GM12865 (cell line): ENCODE measurements at regions not wholly inside any gene's neighbourhood (a gene's known extent, or its start where the extent isn't known, plus 50 kb on each side); places are given as distances from the start of the nearest gene placed in this dataset.
"Not testable (repeated sequence)": the region's sequence is repeated elsewhere in the genome, so short reads cannot be mapped to it uniquely, and the experiment has no call there.

Source experiments
- DNase-seq: peaks from one replicate; pipeline ENCODE4 v3.0.0; 2010; ENCODE audit warnings: low read depth
- H3K4me3 ChIP-seq: 2 replicates; pipeline ENCODE4 v1.5.1; 2011; ENCODE audit warnings: mild to moderate bottlenecking, low read depth, low read length, control low read depth
- TF ChIP-seq, protein P1 (sequence below): IDR thresholded peaks from 2 replicates; pipeline ENCODE4 v1.5.1; 2011; ENCODE audit warnings: low read length, control low read depth, low read depth, inconsistent platforms; ENCODE audit not compliant: insufficient read depth; ENCODE audit errors: missing control alignments

DNA sequence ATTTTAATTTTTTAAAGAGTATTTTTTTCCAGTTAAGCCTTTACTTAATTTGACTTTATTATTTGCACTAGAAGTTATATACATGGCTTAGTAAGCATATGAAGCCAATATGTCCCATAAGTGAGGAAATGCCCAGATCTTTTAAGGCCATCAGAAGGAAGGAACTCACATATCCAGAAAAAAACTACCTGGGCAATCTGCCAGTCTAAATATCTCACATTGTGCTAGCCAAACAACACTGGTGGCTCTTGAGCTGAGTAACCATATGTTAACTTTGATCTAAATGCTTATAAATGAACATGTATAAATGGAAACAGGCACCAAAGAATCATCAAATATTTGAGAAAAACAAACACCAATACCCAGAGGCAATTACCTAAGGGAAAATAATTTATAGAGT lies 138.6 kb upstream of the APOOL start:
- DNase-seq: no peak

DNA sequence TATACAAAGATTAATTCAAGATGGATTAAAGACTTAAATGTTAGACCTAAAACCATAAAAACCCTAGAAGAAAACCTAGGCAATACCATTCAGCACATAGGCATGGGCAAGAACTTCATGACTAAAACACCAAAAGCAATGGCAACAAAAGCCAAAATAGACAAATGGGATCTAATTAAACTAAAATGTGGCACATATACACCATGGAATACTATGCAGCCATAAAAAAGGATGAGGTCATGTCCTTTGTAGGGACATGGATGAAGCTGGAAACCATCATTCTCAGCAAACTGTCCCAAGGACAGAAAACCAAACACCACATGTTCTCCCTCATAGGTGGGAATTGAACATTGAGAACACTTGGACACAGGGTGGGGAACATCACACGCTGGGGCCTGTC lies 133.4 kb upstream of the APOOL start:
- not testable (repeated sequence) for H3K4me3 ChIP-seq, DNase-seq

More for the DNA sequence above, 138.6 kb upstream of the APOOL start:
- TF ChIP-seq, protein P1, sequence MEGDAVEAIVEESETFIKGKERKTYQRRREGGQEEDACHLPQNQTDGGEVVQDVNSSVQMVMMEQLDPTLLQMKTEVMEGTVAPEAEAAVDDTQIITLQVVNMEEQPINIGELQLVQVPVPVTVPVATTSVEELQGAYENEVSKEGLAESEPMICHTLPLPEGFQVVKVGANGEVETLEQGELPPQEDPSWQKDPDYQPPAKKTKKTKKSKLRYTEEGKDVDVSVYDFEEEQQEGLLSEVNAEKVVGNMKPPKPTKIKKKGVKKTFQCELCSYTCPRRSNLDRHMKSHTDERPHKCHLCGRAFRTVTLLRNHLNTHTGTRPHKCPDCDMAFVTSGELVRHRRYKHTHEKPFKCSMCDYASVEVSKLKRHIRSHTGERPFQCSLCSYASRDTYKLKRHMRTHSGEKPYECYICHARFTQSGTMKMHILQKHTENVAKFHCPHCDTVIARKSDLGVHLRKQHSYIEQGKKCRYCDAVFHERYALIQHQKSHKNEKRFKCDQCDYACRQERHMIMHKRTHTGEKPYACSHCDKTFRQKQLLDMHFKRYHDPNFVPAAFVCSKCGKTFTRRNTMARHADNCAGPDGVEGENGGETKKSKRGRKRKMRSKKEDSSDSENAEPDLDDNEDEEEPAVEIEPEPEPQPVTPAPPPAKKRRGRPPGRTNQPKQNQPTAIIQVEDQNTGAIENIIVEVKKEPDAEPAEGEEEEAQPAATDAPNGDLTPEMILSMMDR: no peak
- H3K4me3 ChIP-seq: no peak overlapping the region

DNA sequence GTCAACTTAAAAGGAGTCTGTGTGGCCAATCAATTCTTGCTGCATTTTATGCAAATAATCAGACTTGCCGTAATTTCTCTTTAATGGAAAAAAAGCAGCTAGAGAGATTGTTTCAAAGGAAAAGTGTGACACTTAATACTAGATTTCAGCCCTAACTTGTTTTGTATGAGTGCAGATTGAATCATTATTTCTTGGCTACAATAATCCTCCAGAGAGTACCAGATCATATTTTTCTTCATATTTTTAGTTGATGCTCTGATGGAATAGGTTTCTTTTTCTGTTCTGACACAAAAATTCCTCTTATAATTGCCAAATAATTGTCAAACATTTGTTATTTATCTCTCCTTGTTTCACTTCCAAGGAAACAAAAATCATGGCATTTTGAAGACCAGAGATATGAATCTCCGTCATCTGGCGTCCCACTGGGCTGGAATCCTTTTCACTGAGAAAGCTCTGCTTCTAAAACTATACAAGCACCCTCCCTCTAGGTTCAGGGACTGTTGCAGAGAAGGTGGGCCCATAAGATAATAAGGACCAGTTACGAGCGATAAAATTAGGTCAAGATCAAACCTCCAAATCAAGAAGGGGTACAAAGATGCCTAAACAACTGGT lies 131.4 kb upstream of the APOOL start:
- not testable (repeated sequence) for H3K4me3 ChIP-seq, DNase-seq

DNA sequence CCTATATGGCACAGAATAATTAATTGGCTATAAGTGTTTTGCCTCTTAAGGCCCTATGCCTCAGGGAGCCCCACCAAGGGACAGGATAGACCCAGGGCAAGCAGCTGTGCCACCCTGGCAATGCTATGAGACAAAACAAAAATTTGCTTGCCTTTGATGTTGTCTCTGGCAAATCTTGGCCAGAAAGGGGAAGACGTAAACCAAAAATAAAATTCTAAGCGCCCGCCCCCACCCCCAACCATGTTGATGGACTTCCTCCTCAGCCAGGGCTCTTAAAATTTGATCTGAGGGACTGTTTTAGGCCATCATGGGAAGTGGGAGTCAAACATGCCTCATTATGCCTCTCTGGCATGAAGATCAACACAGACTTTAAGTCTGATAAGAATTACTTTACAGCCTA lies 130.5 kb upstream of the APOOL start:
- no peak for DNase-seq
- no peak overlapping the region for H3K4me3 ChIP-seq
- TF ChIP-seq, protein P1: no peak

DNA sequence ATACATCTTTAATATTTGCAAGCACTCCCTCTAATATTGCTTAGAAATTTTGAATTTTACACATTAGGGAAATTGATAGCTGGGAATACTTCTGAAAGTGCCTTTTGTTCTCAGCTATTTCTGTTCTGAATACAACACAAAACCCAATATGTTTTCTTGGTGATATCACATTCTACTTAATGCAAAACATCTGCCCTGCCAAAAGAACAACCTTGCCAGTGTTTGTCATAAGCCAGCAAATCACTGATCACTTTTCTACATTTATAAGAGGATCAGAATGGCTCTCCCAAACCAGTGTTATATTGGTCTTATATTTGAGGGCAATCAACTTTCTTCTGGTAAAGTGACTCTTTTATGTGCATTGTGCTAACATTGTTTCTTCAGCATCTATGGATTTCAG lies 126.8 kb upstream of the APOOL start:
- TF ChIP-seq, protein P1: no peak
- H3K4me3 ChIP-seq: no peak overlapping the region
- no peak for DNase-seq

DNA sequence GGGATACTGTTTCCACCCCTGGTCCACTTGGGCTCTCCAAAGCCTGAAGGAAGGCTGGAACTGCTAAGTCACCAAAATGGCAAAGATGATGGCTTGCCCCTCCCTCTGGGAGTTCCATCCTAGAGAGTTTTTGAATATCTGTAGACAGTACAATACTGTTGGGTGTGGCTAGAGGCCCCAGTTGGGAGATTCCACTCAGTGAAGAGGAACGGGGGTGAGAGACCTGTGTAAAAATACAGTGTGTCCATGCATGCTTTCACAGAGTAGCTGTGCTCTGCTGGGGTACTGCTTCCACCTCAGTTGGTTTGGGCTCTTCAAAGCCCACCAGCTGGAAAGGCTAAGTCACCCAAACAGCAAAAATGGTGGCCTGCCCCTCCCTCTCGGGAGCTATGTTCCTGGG lies 109.8 kb upstream of the APOOL start:
- TF ChIP-seq, protein P1: no peak
- DNase-seq: no peak
- no peak overlapping the region for H3K4me3 ChIP-seq

DNA sequence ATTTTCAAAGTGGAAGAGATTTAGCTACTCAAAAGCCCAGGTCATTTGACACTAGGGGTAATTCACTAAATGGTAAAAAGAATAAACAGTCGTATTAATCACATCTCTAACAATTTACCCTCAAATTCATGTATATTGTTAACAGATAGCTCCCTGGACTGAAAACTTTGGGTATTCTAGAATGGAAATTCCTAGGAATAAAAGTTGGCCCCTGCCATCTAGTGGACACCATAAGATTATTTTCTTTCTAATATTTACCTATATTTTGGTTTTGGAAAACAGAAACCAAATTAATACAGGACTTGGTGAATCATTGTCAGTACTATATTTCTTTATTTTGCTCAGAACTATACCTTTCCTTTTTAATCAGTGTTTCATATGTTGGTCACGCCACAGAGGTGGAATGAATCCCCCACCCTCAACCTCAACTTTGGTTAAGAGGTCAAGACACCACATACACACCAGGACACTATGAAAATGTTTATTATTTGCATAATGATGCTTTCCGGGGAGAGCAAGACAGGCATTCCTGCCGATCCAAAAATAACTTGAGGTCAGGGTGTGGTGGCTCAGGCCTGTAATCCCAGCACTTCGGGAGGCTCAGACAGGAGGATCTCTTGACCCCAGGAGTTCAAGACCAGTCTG lies 96.2 kb upstream of the APOOL start:
- no peak for DNase-seq
- no peak overlapping the region for H3K4me3 ChIP-seq
- TF ChIP-seq, protein P1: no peak

DNA sequence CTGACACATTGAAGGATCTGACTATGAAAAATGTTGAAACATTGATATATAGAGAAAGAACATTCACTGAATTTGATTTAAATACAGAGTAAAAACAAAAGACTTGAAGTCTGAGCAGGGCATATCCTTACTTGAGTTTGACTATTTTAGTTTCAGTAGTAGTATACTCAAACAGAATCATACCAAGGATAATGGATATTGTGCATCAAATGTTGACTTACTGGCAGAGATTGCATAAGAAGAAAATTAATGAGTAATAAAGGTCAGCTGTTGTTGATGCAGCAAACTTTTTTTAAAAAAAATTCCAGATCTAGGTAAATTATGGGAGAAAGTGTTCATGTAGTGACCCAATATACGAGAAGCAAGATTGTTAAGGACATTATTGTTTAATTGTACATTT lies 94.5 kb upstream of the APOOL start:
- TF ChIP-seq, protein P1: no peak
- no peak overlapping the region for H3K4me3 ChIP-seq
- no peak for DNase-seq
